NT2/D1 (cell line): ENCODE measurements at regions not wholly inside any gene's neighbourhood (a gene's known extent, or its start where the extent isn't known, plus 50 kb on each side); places are given as distances from the start of the nearest gene placed in this dataset.

Experiments used
- DNase-seq: peaks from one replicate; pipeline ENCODE4 v3.0.0-alpha.2; 2011; ENCODE audit warnings: low read depth, low spot score
- H3K27me3 ChIP-seq: 2 replicates; pipeline ENCODE4 v1.6.0; 2011; ENCODE audit warnings: mild to moderate bottlenecking; ENCODE audit not compliant: insufficient read length, insufficient read depth
- H3K36me3 ChIP-seq: 2 replicates; pipeline ENCODE4 v1.6.1; 2011; ENCODE audit warnings: mild to moderate bottlenecking, low read length, mixed read lengths; ENCODE audit not compliant: insufficient read depth, insufficient read length
- H3K4me1 ChIP-seq: 2 replicates; pipeline ENCODE4 v1.5.1; 2011; ENCODE audit not compliant: insufficient read depth, insufficient read length
- H3K4me3 ChIP-seq: 2 replicates; pipeline ENCODE4 v1.5.1; 2011; ENCODE audit warnings: low read depth; ENCODE audit not compliant: insufficient read length
- H3K9ac ChIP-seq: 2 replicates; pipeline ENCODE4 v1.6.0; 2011; ENCODE audit warnings: low read depth; ENCODE audit not compliant: insufficient read length
- H3K9me3 ChIP-seq: 2 replicates; pipeline ENCODE4 v1.5.1; 2011; ENCODE audit warnings: mild to moderate bottlenecking, low read length; ENCODE audit not compliant: insufficient read depth
- SUZ12 ChIP-seq: IDR thresholded peaks from 2 replicates; pipeline ENCODE4 v1.6.1; 2011; ENCODE audit not compliant: insufficient read length, insufficient read depth; ENCODE audit errors: extremely low read depth
- YY1 ChIP-seq: IDR thresholded peaks from 2 replicates; pipeline ENCODE4 v1.6.1; 2011; ENCODE audit not compliant: insufficient read length, insufficient read depth
- ZNF274 ChIP-seq: IDR thresholded peaks from 2 replicates; pipeline ENCODE4 v1.6.1; 2011; ENCODE audit warnings: mild to moderate bottlenecking, low read depth, low read length

GRCh38 chr2:595141-595815 is 81.9 kb downstream of the TMEM18 start:
- H3K9me3 ChIP-seq: no peaks in the 10 kb centered on the region
- H3K4me1 ChIP-seq: no peaks in the 10 kb centered on the region
- no peak overlapping the region for H3K9ac ChIP-seq
- H3K27me3 ChIP-seq: no peaks in the 10 kb centered on the region
- no peak for DNase-seq
- H3K36me3 ChIP-seq: no peaks in the 10 kb centered on the region
- no peak overlapping the region for H3K4me3 ChIP-seq
- no peak for TF ChIP-seq ZNF274
- no peak for TF ChIP-seq SUZ12

GRCh38 chr2:594297-594949 is 82.8 kb downstream of the TMEM18 start:
- Histone ChIP-seq H3K9me3 (no peaks in the 10 kb centered on the region), H3K4me1 (no peaks in the 10 kb centered on the region), H3K4me3 (no peak overlapping the region), H3K9ac (no peak overlapping the region), H3K27me3 (no peaks in the 10 kb centered on the region), H3K36me3 (no peaks in the 10 kb centered on the region)
- no peak for DNase-seq
- TF ChIP-seq YY1 (no peak), SUZ12 (no peak), ZNF274 (no peak)

- TF ChIP-seq SUZ12 (no peak), ZNF274 (no peak), YY1 (no peak)
- no peaks in the 10 kb centered on the region for H3K36me3 ChIP-seq
- no peaks in the 10 kb centered on the region for H3K27me3 ChIP-seq
- H3K4me3 ChIP-seq: no peak overlapping the region
- no peak for DNase-seq
- no peak overlapping the region for H3K9ac ChIP-seq
- no peaks in the 10 kb centered on the region for H3K9me3 ChIP-seq
- no peaks in the 10 kb centered on the region for H3K4me1 ChIP-seq
Observed at GRCh38 chr2:593356-594026, 83.7 kb downstream of the TMEM18 start.

- H3K36me3 ChIP-seq: no peaks in the 10 kb centered on the region
- no peaks in the 10 kb centered on the region for H3K9me3 ChIP-seq
- no peak overlapping the region for H3K9ac ChIP-seq
- DNase-seq: no peak
- no peak for TF ChIP-seq SUZ12
- no peak for TF ChIP-seq ZNF274
- no peak for TF ChIP-seq YY1
- no peak overlapping the region for H3K4me3 ChIP-seq
- H3K4me1 ChIP-seq: peaks cover under 1% of the 10 kb centered on the region
- H3K27me3 ChIP-seq: no peaks in the 10 kb centered on the region
Observed at GRCh38 chr2:592737-593136, 84.5 kb downstream of the TMEM18 start.

GRCh38 chr2:590214-591175 is 86.7 kb downstream of the TMEM18 start:
- no peaks in the 10 kb centered on the region for H3K9me3 ChIP-seq
- H3K4me3 ChIP-seq: no peak overlapping the region
- H3K36me3 ChIP-seq: no peaks in the 10 kb centered on the region
- no peaks in the 10 kb centered on the region for H3K27me3 ChIP-seq
- no peak overlapping the region for H3K9ac ChIP-seq
- H3K4me1 ChIP-seq: peaks cover 9% of the 10 kb centered on the region
- TF ChIP-seq SUZ12: no peak
- TF ChIP-seq ZNF274: no peak
- TF ChIP-seq YY1: no peak
- DNase-seq: no peak

- Histone ChIP-seq H3K4me3 (no peak overlapping the region), H3K4me1 (peaks cover 9% of the 10 kb centered on the region), H3K27me3 (no peaks in the 10 kb centered on the region), H3K36me3 (no peaks in the 10 kb centered on the region), H3K9me3 (no peaks in the 10 kb centered on the region), H3K9ac (no peak overlapping the region)
- TF ChIP-seq YY1: no peak
- no peak for TF ChIP-seq SUZ12
- no peak for TF ChIP-seq ZNF274
- no peak for DNase-seq
Observed at GRCh38 chr2:589281-590130, 87.7 kb downstream of the TMEM18 start.
